NCI-H1694 treated with DMSO at 0.1 percent for 48 hours (cell line): ENCODE measurements at regions not wholly inside any gene's neighbourhood (a gene's known extent, or its start where the extent isn't known, plus 50 kb on each side); places are given as distances from the start of the nearest gene placed in this dataset.
"Not testable (repeated sequence)": the region's sequence is repeated elsewhere in the genome, so short reads cannot be mapped to it uniquely, and the experiment has no call there.

ENCODE experiments used
- DNase-seq: peaks from one replicate; lab custom pipeline; 2025; lab: John Stamatoyannopoulos, UW

GRCh38 chr1:73854527-73854926 is 343.4 kb downstream of the LRRIQ3 start:
- DNase-seq: no peak

GRCh38 chr1:73842436-73842835 is 355.5 kb downstream of the LRRIQ3 start:
- DNase-seq: no peak

- DNase-seq: no peak
These were observed 358.1 kb downstream of the LRRIQ3 start for GRCh38 chr1:73839922-73840321.

GRCh38 chr1:73832276-73833181 is 365.4 kb downstream of the LRRIQ3 start:
- DNase-seq: peak; percentile 52

- DNase-seq: not testable (repeated sequence)
These were observed 370.7 kb downstream of the LRRIQ3 start for GRCh38 chr1:73827283-73827682.

GRCh38 chr1:73824065-73824464 is 373.9 kb downstream of the LRRIQ3 start:
- no peak for DNase-seq

- no peak for DNase-seq
These were observed 376.5 kb downstream of the LRRIQ3 start for GRCh38 chr1:73821520-73821919.

GRCh38 chr1:73820843-73821242 is 377.1 kb downstream of the LRRIQ3 start:
- no peak for DNase-seq

GRCh38 chr1:73813716-73814115 is 384.3 kb downstream of the LRRIQ3 start:
- peak; percentile 24 for DNase-seq

- peak; percentile 24 for DNase-seq
These were observed 384.7 kb downstream of the LRRIQ3 start for GRCh38 chr1:73813236-73813635.

- no peak for DNase-seq
These were observed 386.2 kb downstream of the LRRIQ3 start for GRCh38 chr1:73811798-73812197.

- no peak for DNase-seq
These were observed 393.0 kb downstream of the LRRIQ3 start for GRCh38 chr1:73804935-73805334.

GRCh38 chr1:73803380-73803779 is 394.6 kb downstream of the LRRIQ3 start:
- no peak for DNase-seq

GRCh38 chr1:73801912-73802429 is 396.0 kb downstream of the LRRIQ3 start:
- no peak for DNase-seq

GRCh38 chr1:73800376-73800775 is 397.6 kb downstream of the LRRIQ3 start:
- DNase-seq: no peak

GRCh38 chr1:73789965-73790364 is 408.0 kb downstream of the LRRIQ3 start:
- DNase-seq: no peak

- no peak for DNase-seq
These were observed 413.9 kb downstream of the LRRIQ3 start for GRCh38 chr1:73784026-73784425.

GRCh38 chr1:73783352-73783751 is 414.6 kb downstream of the LRRIQ3 start:
- DNase-seq: no peak

GRCh38 chr1:73782901-73783300 is 415.1 kb downstream of the LRRIQ3 start:
- no peak for DNase-seq

- no peak for DNase-seq
These were observed 416.7 kb downstream of the LRRIQ3 start for GRCh38 chr1:73781251-73781650.

- no peak for DNase-seq
These were observed 419.5 kb downstream of the LRRIQ3 start for GRCh38 chr1:73778471-73778870.

- no peak for DNase-seq
These were observed 422.1 kb downstream of the LRRIQ3 start for GRCh38 chr1:73775896-73776295.

- no peak for DNase-seq
These were observed 425.0 kb downstream of the LRRIQ3 start for GRCh38 chr1:73772941-73773340.

- no peak for DNase-seq
These were observed 426.6 kb downstream of the LRRIQ3 start for GRCh38 chr1:73771396-73771795.
